Right lung (tissue), 2 donors: ENCODE measurements at regions not wholly inside any gene's neighbourhood (a gene's known extent, or its start where the extent isn't known, plus 50 kb on each side); places are given as distances from the start of the nearest gene placed in this dataset.

ENCODE experiments used
- DNase-seq, 2 donors: peaks; one replicate each; pipeline ENCODE4 v3.0.0-alpha.2; 2013

GRCh38 chr18:29693334-29693733 lies 1349.2 kb downstream of the DSC3 start:
- DNase-seq = no peak

GRCh38 chr18:29681578-29681977 lies 1361.0 kb downstream of the DSC3 start:
- no peak for DNase-seq

- no peak for DNase-seq
These were observed 1378.1 kb downstream of the DSC3 start for GRCh38 chr18:29664278-29665036.

GRCh38 chr18:29661924-29662323 lies 1380.6 kb downstream of the DSC3 start:
- no peak for DNase-seq

- DNase-seq = no peak
These were observed 1381.8 kb downstream of the DSC3 start for GRCh38 chr18:29660777-29661176.

GRCh38 chr18:29653671-29654215 lies 1388.8 kb downstream of the DSC3 start:
- DNase-seq = no peak

- no peak for DNase-seq
These were observed 1389.7 kb downstream of the DSC3 start for GRCh38 chr18:29652797-29653196.

GRCh38 chr18:29651122-29651680 lies 1391.3 kb downstream of the DSC3 start:
- DNase-seq = no peak

- DNase-seq = no peak
These were observed 1393.7 kb downstream of the DSC3 start for GRCh38 chr18:29648891-29649290.

- DNase-seq = no peak
These were observed 1394.8 kb downstream of the DSC3 start for GRCh38 chr18:29647700-29648099.

GRCh38 chr18:29644276-29644675 lies 1398.3 kb downstream of the DSC3 start:
- DNase-seq = no peak

- no peak for DNase-seq
These were observed 1413.0 kb downstream of the DSC3 start for GRCh38 chr18:29629493-29630036.

GRCh38 chr18:29626094-29626493 lies 1416.4 kb downstream of the DSC3 start:
- no peak for DNase-seq

- no peak for DNase-seq
These were observed 1425.7 kb downstream of the DSC3 start for GRCh38 chr18:29616867-29617266.

GRCh38 chr18:29608982-29609381 lies 1432.1 kb upstream of the CDH2 start:
- no peak for DNase-seq

- no peak for DNase-seq
These were observed 1428.4 kb upstream of the CDH2 start for GRCh38 chr18:29605365-29605764.

- no peak for DNase-seq
These were observed 1420.0 kb upstream of the CDH2 start for GRCh38 chr18:29596959-29597358.

GRCh38 chr18:29594493-29594892 lies 1417.6 kb upstream of the CDH2 start:
- no peak for DNase-seq

- no peak for DNase-seq
These were observed 1411.6 kb upstream of the CDH2 start for GRCh38 chr18:29588446-29589100.

GRCh38 chr18:29586210-29586609 lies 1409.3 kb upstream of the CDH2 start:
- DNase-seq = no peak

GRCh38 chr18:29560270-29560669 lies 1383.3 kb upstream of the CDH2 start:
- no peak for DNase-seq

GRCh38 chr18:29556070-29556469 lies 1379.1 kb upstream of the CDH2 start:
- DNase-seq = no peak

- no peak for DNase-seq
These were observed 1372.8 kb upstream of the CDH2 start for GRCh38 chr18:29549759-29550158.
